PC-3 (cell line): ENCODE measurements at regions not wholly inside any gene's neighbourhood (a gene's known extent, or its start where the extent isn't known, plus 50 kb on each side); places are given as distances from the start of the nearest gene placed in this dataset.
"Not testable (repeated sequence)": the region's sequence is repeated elsewhere in the genome, so short reads cannot be mapped to it uniquely, and the experiment has no call there.

Experiments
- ATAC-seq: fragments of 200-7000 bp; cut with Tn5 transposase; 2 replicates; pipeline ENCODE4 v1.9.1; 2020; ENCODE audit warnings: mild to moderate bottlenecking, moderate library complexity
- BruUV-seq: library from RNA; stranded (reverse); fragments of 400-500 nt; replicated peaks from 2 replicates; lab custom pipeline; 2021; lab: Mats Ljungman, UMichigan
- CTCF ChIA-PET: fragments of 300-600 bp; sonication (Branson Sonifier 250); formaldehyde crosslinking; loops from one replicate; lab custom pipeline; 2022; ENCODE audit warnings: antibody characterized with exemption; lab: Charles Lee
- POLR2A ChIA-PET: fragments of 300-600 bp; sonication (Branson Sonifier 250); formaldehyde crosslinking; loops from one replicate; lab custom pipeline; 2022; ENCODE audit warnings: antibody characterized with exemption; ENCODE audit not compliant: unreplicated experiment; lab: Charles Lee
- DNase-seq: peaks from one replicate; pipeline ENCODE4 v3.0.0-alpha.2; 2015
- H2AFZ ChIP-seq: fragments of 300-600 bp; sonication (generic); 2 replicates; pipeline ENCODE4 v1.6.0; 2016; ENCODE audit warnings: antibody characterized with exemption, low read length
- H3F3A ChIP-seq: fragments of 300-600 bp; sonication (generic); one replicate; pipeline ENCODE4 v1.6.0; 2017; ENCODE audit warnings: antibody characterized with exemption, low read length, control low read depth, mild to moderate bottlenecking; ENCODE audit not compliant: unreplicated experiment
- H3K27ac ChIP-seq: fragments of 300-600 bp; sonication (generic); 2 replicates; pipeline ENCODE4 v1.5.1; 2016; ENCODE audit warnings: mild to moderate bottlenecking, low read length
- H3K27me3 ChIP-seq: fragments of 300-600 bp; sonication (generic); 2 replicates; pipeline ENCODE4 v1.6.1; 2016; ENCODE audit warnings: low read length, mixed read lengths
- H3K36me3 ChIP-seq: fragments of 300-600 bp; sonication (generic); 2 replicates; pipeline ENCODE4 v1.6.1; 2016; ENCODE audit warnings: low read depth, mixed run types, low read length, mixed read lengths
- H3K4me1 ChIP-seq: fragments of 300-600 bp; sonication (generic); 2 replicates; pipeline ENCODE4 v1.5.1; 2016; ENCODE audit warnings: low read length; ENCODE audit not compliant: insufficient read depth
- H3K4me2 ChIP-seq: fragments of 300-600 bp; sonication (generic); 2 replicates; pipeline ENCODE4 v1.6.0; 2016; ENCODE audit warnings: low read length
- H3K4me3 ChIP-seq: fragments of 300-600 bp; sonication (generic); 2 replicates; pipeline ENCODE4 v1.5.1; 2016; ENCODE audit warnings: mild to moderate bottlenecking, low read length, mixed read lengths
- H3K79me2 ChIP-seq: fragments of 300-600 bp; sonication (generic); 2 replicates; pipeline ENCODE4 v1.6.1; 2017; ENCODE audit warnings: low read length, mixed read lengths
- H3K9ac ChIP-seq: fragments of 300-600 bp; sonication (generic); 2 replicates; pipeline ENCODE4 v1.6.0; 2016; ENCODE audit warnings: mild to moderate bottlenecking, low read length
- H3K9me2 ChIP-seq: fragments of 300-600 bp; sonication (generic); replicated peaks from 2 replicates; pipeline ENCODE4 v1.6.1; 2016; ENCODE audit warnings: mixed run types, low read length, mixed read lengths
- H3K9me3 ChIP-seq: fragments of 300-600 bp; sonication (generic); 2 replicates; pipeline ENCODE4 v1.6.1; 2016; ENCODE audit warnings: low read length, mixed read lengths
- H4K20me1 ChIP-seq: fragments of 300-600 bp; sonication (generic); 2 replicates; pipeline ENCODE4 v1.6.1; 2016; ENCODE audit warnings: low read length, mixed read lengths
- EZH2 ChIP-seq: fragments of 300-600 bp; sonication (generic); IDR thresholded peaks from one replicate; pipeline ENCODE4 v1.6.1; 2017; ENCODE audit warnings: antibody characterized with exemption, mild to moderate bottlenecking, low read length; ENCODE audit not compliant: unreplicated experiment
- EZH2phosphoT487 ChIP-seq: fragments of 300-600 bp; sonication (generic); IDR thresholded peaks from 2 replicates; pipeline ENCODE4 v1.6.1; 2018; ENCODE audit warnings: mild to moderate bottlenecking, antibody characterized with exemption, low read length, borderline replicate concordance
- intact Hi-C: fragments of 100-400 bp; cut with micrococcal nuclease; formaldehyde crosslinking; loops from 2 replicates; pipeline ENCODE4 v1.9.0; 2023
- TF ChIP-seq, protein P1 (sequence below): fragments of 300-600 bp; sonication (generic); conservative IDR thresholded peaks from 2 replicates; pipeline ENCODE4 v1.5.1; 2017; ENCODE audit warnings: antibody characterized with exemption, low read depth, mild to moderate bottlenecking, low read length

DNA sequence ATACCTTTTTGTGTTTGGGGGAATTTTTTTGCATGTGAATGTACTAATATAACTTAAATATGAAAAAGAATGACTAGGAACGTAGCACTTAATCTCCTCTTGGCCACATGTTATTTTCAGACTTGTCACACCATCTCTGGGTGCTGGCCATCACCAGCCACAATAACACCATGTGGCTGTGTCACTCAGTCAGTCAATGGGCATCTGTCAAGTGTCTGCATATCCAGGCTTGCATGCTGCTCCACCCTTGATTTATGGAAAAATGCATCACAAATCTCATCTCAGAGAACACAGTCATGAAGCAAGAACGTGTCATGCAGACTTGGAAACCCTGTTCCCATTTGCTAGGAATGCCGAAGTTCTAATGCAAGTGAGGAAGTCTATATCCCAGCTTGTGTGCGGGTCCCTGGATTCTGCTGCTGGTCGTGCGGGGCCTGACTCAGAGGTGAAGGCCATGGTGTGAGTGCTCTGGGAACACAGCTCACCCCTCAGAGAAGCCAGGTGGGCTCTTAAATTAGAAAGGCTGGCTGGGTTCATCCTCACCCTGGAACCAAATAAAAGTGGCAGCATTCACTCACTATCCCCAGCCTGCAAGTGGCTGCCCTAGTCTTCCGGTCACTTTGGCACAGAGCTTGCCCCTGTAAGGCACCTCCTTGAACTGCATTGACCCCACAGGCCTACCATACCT, 53.6 kb upstream of the ARHGEF7 start:
- H3K4me3 ChIP-seq, result no peak overlapping the region
- no peaks in the 10 kb centered on the region for H3K79me2 ChIP-seq
- no peaks in the 10 kb centered on the region for H3K27me3 ChIP-seq
- ChIA-PET POLR2A (no interaction called here), CTCF (no interaction called here)
- H4K20me1 ChIP-seq, result no peaks in the 10 kb centered on the region
- no peaks in the 10 kb centered on the region for H3K4me1 ChIP-seq
- H2AFZ ChIP-seq, result no peak overlapping the region
- H3K4me2 ChIP-seq, result no peak overlapping the region
- BruUV-seq, result no TSS peak
- no peak overlapping the region for H3K27ac ChIP-seq
- H3K9ac ChIP-seq, result no peak overlapping the region
- TF ChIP-seq EZH2phosphoT487, result no peak
- TF ChIP-seq, protein P1, sequence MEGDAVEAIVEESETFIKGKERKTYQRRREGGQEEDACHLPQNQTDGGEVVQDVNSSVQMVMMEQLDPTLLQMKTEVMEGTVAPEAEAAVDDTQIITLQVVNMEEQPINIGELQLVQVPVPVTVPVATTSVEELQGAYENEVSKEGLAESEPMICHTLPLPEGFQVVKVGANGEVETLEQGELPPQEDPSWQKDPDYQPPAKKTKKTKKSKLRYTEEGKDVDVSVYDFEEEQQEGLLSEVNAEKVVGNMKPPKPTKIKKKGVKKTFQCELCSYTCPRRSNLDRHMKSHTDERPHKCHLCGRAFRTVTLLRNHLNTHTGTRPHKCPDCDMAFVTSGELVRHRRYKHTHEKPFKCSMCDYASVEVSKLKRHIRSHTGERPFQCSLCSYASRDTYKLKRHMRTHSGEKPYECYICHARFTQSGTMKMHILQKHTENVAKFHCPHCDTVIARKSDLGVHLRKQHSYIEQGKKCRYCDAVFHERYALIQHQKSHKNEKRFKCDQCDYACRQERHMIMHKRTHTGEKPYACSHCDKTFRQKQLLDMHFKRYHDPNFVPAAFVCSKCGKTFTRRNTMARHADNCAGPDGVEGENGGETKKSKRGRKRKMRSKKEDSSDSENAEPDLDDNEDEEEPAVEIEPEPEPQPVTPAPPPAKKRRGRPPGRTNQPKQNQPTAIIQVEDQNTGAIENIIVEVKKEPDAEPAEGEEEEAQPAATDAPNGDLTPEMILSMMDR, result no peak
- no peak for TF ChIP-seq EZH2
- H3K9me2 ChIP-seq, result no peaks in the 10 kb centered on the region
- no peaks in the 10 kb centered on the region for H3K9me3 ChIP-seq
- no peak for ATAC-seq
- intact Hi-C loops, result no loop called here
- DNase-seq, result no peak
- H3K36me3 ChIP-seq, result no peaks in the 10 kb centered on the region
- H3F3A ChIP-seq, result no peaks in the 10 kb centered on the region

DNA sequence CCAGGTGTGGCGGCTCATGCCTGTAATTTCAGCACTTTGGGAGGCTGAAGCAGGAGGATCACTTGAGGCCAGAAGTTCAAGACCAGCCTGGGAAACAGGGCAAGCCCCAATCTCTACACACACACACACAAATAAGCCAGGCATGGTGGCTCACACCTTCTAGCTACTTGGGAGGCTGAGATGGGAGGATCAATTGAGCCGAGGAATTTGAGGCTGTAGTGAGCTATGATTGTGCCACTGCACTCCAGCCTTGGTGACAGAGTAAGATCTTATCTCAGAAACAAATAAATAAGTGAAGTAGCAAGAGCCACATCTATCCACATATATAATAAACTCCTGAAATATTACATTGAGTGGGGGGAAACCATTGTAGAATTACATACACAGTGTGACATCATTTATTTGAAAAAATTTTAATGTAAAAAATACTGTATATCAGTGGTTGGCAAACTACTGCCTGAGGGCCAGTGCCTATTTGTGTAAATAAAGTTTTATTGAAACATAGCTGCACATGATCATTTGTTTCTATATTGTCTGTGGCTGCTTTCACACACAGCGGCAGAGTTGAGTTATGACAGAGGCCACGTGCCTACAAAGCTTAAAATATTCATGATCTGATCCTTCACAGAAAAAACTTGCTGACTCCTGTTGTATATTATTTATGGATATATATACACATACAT, 54.7 kb upstream of the ARHGEF7 start:
- H3K79me2 ChIP-seq, result no peaks in the 10 kb centered on the region
- ChIA-PET CTCF (no interaction called here), POLR2A (interaction anchor here (0.6 kb wide), 1 partner anchor 65 kb away, joined by 3 read pairs; no protein-coding TSS in a partner anchor)
- DNase-seq (no peak), ATAC-seq (no peak)
- no peaks in the 10 kb centered on the region for H3F3A ChIP-seq
- no peak overlapping the region for H2AFZ ChIP-seq
- H3K9me2 ChIP-seq, result no peaks in the 10 kb centered on the region
- no peaks in the 10 kb centered on the region for H3K27me3 ChIP-seq
- intact Hi-C loops, result no loop called here
- no peaks in the 10 kb centered on the region for H3K9me3 ChIP-seq
- no peaks in the 10 kb centered on the region for H3K36me3 ChIP-seq
- H3K4me1 ChIP-seq, result no peaks in the 10 kb centered on the region
- no TSS peak for BruUV-seq
- H3K4me2 ChIP-seq, result no peak overlapping the region
- H4K20me1 ChIP-seq, result no peaks in the 10 kb centered on the region
- no peak overlapping the region for H3K9ac ChIP-seq
- TF ChIP-seq EZH2phosphoT487 (no peak), EZH2 (no peak)
- TF ChIP-seq, protein P1, result no peak
- no peak overlapping the region for H3K4me3 ChIP-seq
- no peak overlapping the region for H3K27ac ChIP-seq

DNA sequence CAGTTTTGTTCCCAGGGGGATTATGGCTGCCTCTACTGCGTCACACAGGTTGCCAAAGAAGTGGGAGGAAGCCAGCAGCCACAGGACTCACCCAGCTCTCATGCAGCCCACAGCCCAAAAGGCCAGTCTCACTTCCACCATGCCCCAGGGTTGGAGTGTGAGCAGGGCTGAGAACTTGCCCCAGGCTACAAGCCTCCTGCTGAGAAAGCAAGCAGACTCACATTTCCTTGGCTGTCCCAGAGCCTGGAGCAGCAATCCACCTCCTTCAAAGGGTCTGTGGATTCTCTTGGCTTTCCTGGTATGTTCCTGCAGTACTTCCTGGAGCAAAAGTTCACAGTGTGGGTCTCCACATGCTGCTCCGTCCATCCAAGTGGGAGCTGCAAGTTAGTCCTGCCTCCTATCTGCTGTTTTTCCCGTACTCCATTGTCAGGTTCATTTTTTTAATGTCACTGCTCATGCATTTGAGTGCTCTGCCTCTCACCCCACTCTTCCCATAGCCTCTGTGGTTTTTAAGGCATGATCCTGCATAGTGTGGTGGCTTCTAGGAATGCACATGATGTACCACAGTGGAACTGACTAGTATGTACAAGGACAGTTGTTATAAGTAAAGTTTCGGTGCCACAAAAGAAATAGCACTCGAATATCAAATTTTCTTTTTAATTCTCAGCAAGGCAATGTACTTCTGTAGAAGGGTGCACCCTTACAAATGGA, 56.2 kb upstream of the ARHGEF7 start:
- no peak overlapping the region for H3K27ac ChIP-seq
- intact Hi-C loops, result no loop called here

DNA sequence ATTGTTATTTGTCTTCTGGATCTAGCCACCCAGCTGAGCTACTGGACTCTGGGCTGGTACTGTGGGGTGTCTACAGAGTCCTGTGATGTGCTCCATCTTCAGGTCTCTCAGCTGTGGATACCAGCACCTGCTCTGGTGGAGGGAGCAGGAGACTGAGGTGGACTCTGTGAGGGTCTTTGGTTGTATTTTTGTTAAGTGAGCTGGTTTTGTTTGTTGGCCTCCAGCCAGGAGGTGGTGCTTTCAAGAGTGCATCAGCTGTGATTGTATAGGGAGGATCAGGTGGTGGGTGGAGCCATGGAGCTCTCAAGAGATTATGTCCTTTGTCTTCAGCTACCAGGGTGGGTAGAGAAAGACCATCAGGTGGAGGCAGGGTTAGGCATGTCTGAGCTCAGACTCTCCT, 56.8 kb upstream of the ARHGEF7 start:
- H3F3A ChIP-seq, H3K9ac ChIP-seq, DNase-seq, H3K27ac ChIP-seq, H3K4me1 ChIP-seq, ATAC-seq, H3K79me2 ChIP-seq, POLR2A ChIA-PET, H3K9me2 ChIP-seq, H3K27me3 ChIP-seq, BruUV-seq, H2AFZ ChIP-seq, H3K9me3 ChIP-seq, H3K36me3 ChIP-seq, H3K4me3 ChIP-seq, H4K20me1 ChIP-seq, intact Hi-C loops, CTCF ChIA-PET, H3K4me2 ChIP-seq: not testable (repeated sequence)

More for the DNA sequence above, 56.2 kb upstream of the ARHGEF7 start:
- TF ChIP-seq EZH2 (no peak), EZH2phosphoT487 (no peak)
- TF ChIP-seq, protein P1, result no peak
- H3K27me3 ChIP-seq, result no peaks in the 10 kb centered on the region
- no peak overlapping the region for H3K4me3 ChIP-seq
- H3K9me3 ChIP-seq, result no peaks in the 10 kb centered on the region
- H3K79me2 ChIP-seq, result no peaks in the 10 kb centered on the region
- no peaks in the 10 kb centered on the region for H4K20me1 ChIP-seq
- ChIA-PET CTCF (no interaction called here), POLR2A (no interaction called here)
- no peaks in the 10 kb centered on the region for H3F3A ChIP-seq
- no peaks in the 10 kb centered on the region for H3K9me2 ChIP-seq
- DNase-seq, result no peak
- no peak overlapping the region for H3K4me2 ChIP-seq
- ATAC-seq, result no peak
- no peak overlapping the region for H2AFZ ChIP-seq
- BruUV-seq, result no TSS peak
- H3K9ac ChIP-seq, result no peak overlapping the region
- no peaks in the 10 kb centered on the region for H3K4me1 ChIP-seq
- no peaks in the 10 kb centered on the region for H3K36me3 ChIP-seq
